Prostate gland (tissue), 2 donors: ENCODE measurements at regions not wholly inside any gene's neighbourhood (a gene's known extent, or its start where the extent isn't known, plus 50 kb on each side); places are given as distances from the start of the nearest gene placed in this dataset.

ENCODE experiments used
- DNase-seq: peaks from one replicate; pipeline ENCODE4 v3.0.0-alpha.2; 2019; ENCODE audit warnings: low spot score
- H3K27ac ChIP-seq, 2 donors: fragments of 200-600 bp; sonication (generic); 2 replicates each; pipeline ENCODE4 v1.5.1; 2017 to 2019
- H3K27me3 ChIP-seq: fragments of 200-600 bp; sonication (generic); replicated peaks from 2 replicates; pipeline ENCODE4 v1.5.1; 2019; ENCODE audit not compliant: insufficient read depth
- H3K36me3 ChIP-seq, 2 donors: fragments of 200-600 bp; sonication (generic); 1 replicate in 1 of 2; 2 replicates in 1 of 2; pipeline versions ENCODE4 v1.5.1 to v1.8.1; 2017 to 2019
- H3K4me1 ChIP-seq: fragments of 200-600 bp; sonication (generic); replicated peaks from 2 replicates; pipeline ENCODE4 v1.5.1; 2019
- H3K4me3 ChIP-seq, 2 donors: fragments of 200-600 bp; sonication (generic); 2 replicates each; pipeline ENCODE4 v1.5.1; 2017 to 2019
- H3K9me3 ChIP-seq: fragments of 200-600 bp; sonication (generic); 2 replicates; pipeline ENCODE4 v1.5.1; 2017
- POLR2A ChIP-seq: fragments of 450-650 bp; IDR thresholded peaks from one replicate; pipeline ENCODE4 v1.6.1; 2016; ENCODE audit warnings: antibody characterized with exemption, mild to moderate bottlenecking
- POLR2AphosphoS5 ChIP-seq: sonication (generic); formaldehyde crosslinking; IDR thresholded peaks from one replicate; pipeline ENCODE4 v1.6.1; 2017; ENCODE audit warnings: antibody characterized with exemption
- WGBS: methylation state at CpG from one replicate; pipeline ENCODE4 v1.1.5; 2018; 5-methylcytosine and 5-hydroxymethylcytosine counted together
- intact Hi-C: fragments of 100-400 bp; cut with DNase I; formaldehyde crosslinking; loops from one replicate; pipeline ENCODE4 v1.14.2; 2022
- TF ChIP-seq, protein P1 (sequence below), 4 experiments: fragments of 200-600 bp in 2 of 4; fragments of 450-650 bp in 2 of 4; sonication (generic) in 2 of 4; IDR thresholded peaks; 1 replicate in 3 of 4; 2 replicates in 1 of 4; pipeline ENCODE4 v1.5.1; 2016 to 2019; ENCODE audit warnings: antibody characterized with exemption in 4 of 4, mild to moderate bottlenecking in 2 of 4, moderate library complexity in 2 of 4

GRCh38 chr13:104447348-104447747 is 1381.1 kb upstream of the SLC10A2 start:
- no peak overlapping the region for H3K27ac ChIP-seq
- no peak overlapping the region for H3K4me3 ChIP-seq
- no peaks in the 10 kb centered on the region for H3K4me1 ChIP-seq
- H3K9me3 ChIP-seq, result no peaks in the 10 kb centered on the region
- 89% methylated on average over 6 of the region's 6 CpGs for WGBS
- H3K36me3 ChIP-seq, result no peaks in the 10 kb centered on the region
- intact Hi-C loops, result no loop called here
- TF ChIP-seq POLR2AphosphoS5, result no peak
- TF ChIP-seq POLR2A, result no peak
- no peak for DNase-seq
- H3K27me3 ChIP-seq, result no peaks in the 10 kb centered on the region

- Histone ChIP-seq H3K36me3 (no peaks in the 10 kb centered on the region), H3K4me3 (no peak overlapping the region), H3K27ac (no peak overlapping the region), H3K4me1 (no peaks in the 10 kb centered on the region), H3K9me3 (no peaks in the 10 kb centered on the region), H3K27me3 (no peaks in the 10 kb centered on the region)
- DNase-seq, result no peak
- intact Hi-C loops, result no loop called here
- whole genome bisulfite sequencing, result 36% methylated on average over 3 of the region's 3 CpGs
- TF ChIP-seq, protein P1, sequence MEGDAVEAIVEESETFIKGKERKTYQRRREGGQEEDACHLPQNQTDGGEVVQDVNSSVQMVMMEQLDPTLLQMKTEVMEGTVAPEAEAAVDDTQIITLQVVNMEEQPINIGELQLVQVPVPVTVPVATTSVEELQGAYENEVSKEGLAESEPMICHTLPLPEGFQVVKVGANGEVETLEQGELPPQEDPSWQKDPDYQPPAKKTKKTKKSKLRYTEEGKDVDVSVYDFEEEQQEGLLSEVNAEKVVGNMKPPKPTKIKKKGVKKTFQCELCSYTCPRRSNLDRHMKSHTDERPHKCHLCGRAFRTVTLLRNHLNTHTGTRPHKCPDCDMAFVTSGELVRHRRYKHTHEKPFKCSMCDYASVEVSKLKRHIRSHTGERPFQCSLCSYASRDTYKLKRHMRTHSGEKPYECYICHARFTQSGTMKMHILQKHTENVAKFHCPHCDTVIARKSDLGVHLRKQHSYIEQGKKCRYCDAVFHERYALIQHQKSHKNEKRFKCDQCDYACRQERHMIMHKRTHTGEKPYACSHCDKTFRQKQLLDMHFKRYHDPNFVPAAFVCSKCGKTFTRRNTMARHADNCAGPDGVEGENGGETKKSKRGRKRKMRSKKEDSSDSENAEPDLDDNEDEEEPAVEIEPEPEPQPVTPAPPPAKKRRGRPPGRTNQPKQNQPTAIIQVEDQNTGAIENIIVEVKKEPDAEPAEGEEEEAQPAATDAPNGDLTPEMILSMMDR (IDR thresholded peaks at IDR 0.05), result no peak
- TF ChIP-seq POLR2A (no peak), POLR2AphosphoS5 (no peak)
These were observed 1376.3 kb upstream of the SLC10A2 start for GRCh38 chr13:104442536-104442935.

DNA sequence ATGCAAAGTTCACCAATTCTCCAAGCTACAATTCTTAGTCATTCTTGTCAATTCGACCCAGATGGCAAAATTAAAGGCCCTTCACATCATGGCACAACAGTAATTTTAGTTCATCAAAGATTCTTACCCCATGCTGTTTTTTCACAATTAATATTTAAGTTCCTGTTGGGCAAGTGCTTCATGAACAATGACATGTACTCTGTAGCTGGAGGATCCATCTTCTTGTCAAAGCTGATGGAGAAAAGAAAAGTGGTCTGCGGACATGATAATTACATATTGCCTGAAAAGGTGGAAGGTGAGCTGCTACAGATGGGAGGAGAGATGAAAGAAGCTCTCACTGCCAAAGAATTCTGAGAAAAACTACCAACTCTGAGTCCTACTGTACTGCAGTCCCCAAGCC is 1370.3 kb upstream of the SLC10A2 start:
- H3K27me3 ChIP-seq, result peaks cover 3% of the 10 kb centered on the region

GRCh38 chr13:104431895-104432294 is 1365.7 kb upstream of the SLC10A2 start:
- WGBS, result 71% methylated on average over 1 of the region's 1 CpG
- H3K36me3 ChIP-seq, result no peaks in the 10 kb centered on the region
- intact Hi-C loops, result no loop called here
- H3K9me3 ChIP-seq, result no peaks in the 10 kb centered on the region
- no peaks in the 10 kb centered on the region for H3K4me1 ChIP-seq
- no peak overlapping the region for H3K27ac ChIP-seq
- DNase-seq, result no peak
- no peak for TF ChIP-seq POLR2AphosphoS5
- TF ChIP-seq POLR2A, result no peak
- TF ChIP-seq, protein P1 (IDR thresholded peaks at IDR 0.05), result no peak
- peaks cover 3% of the 10 kb centered on the region for H3K27me3 ChIP-seq
- H3K4me3 ChIP-seq, result no peak overlapping the region

More for the DNA sequence above, 1370.3 kb upstream of the SLC10A2 start:
- intact Hi-C loops, result no loop called here
- Histone ChIP-seq H3K4me1 (no peaks in the 10 kb centered on the region), H3K4me3 (no peak overlapping the region), H3K27ac (no peak overlapping the region), H3K9me3 (no peaks in the 10 kb centered on the region), H3K36me3 (no peaks in the 10 kb centered on the region)
- DNase-seq, result no peak
- 84% methylated on average over 2 of the region's 2 CpGs for WGBS
- TF ChIP-seq POLR2A (no peak), POLR2AphosphoS5 (no peak)
- TF ChIP-seq, protein P1 (IDR thresholded peaks at IDR 0.05), result no peak

- TF ChIP-seq, protein P1 (IDR thresholded peaks at IDR 0.05), result no peak
- no peak for TF ChIP-seq POLR2A
- DNase-seq, result no peak
- no peaks in the 10 kb centered on the region for H3K27me3 ChIP-seq
- H3K4me1 ChIP-seq, result no peaks in the 10 kb centered on the region
- no peak overlapping the region for H3K27ac ChIP-seq
- H3K4me3 ChIP-seq, result no peak overlapping the region
- 90% methylated on average over 4 of the region's 4 CpGs for WGBS
- no peaks in the 10 kb centered on the region for H3K36me3 ChIP-seq
- H3K9me3 ChIP-seq, result no peaks in the 10 kb centered on the region
- intact Hi-C loops, result no loop called here
These were observed 1360.2 kb upstream of the SLC10A2 start for GRCh38 chr13:104426435-104426834.
